Muscle layer of duodenum (tissue), 2 donors: ENCODE measurements at regions not wholly inside any gene's neighbourhood (a gene's known extent, or its start where the extent isn't known, plus 50 kb on each side); places are given as distances from the start of the nearest gene placed in this dataset.

Experiments used
- H3K27ac ChIP-seq: one replicate; pipeline ENCODE4 v1.7.0; 2013; ENCODE audit warnings: mild to moderate bottlenecking, low read length
- H3K27me3 ChIP-seq: one replicate; pipeline ENCODE4 v1.7.0; 2013; ENCODE audit warnings: low read depth, mild to moderate bottlenecking, control low read depth, low read length
- H3K36me3 ChIP-seq, 2 donors: one replicate each; pipeline ENCODE4 v1.7.0; 2013; ENCODE audit warnings: low read length in 2 of 2, control low read depth in 1 of 2, mild to moderate bottlenecking in 1 of 2; ENCODE audit not compliant: insufficient read depth in 2 of 2, control insufficient read depth in 1 of 2
- H3K4me1 ChIP-seq, 2 donors: one replicate each; pipeline ENCODE4 v1.7.0; 2013; ENCODE audit warnings: low read length in 2 of 2, mild to moderate bottlenecking in 2 of 2, control low read depth in 1 of 2, moderate library complexity in 1 of 2; ENCODE audit not compliant: insufficient read depth in 2 of 2, control insufficient read depth in 1 of 2
- H3K4me3 ChIP-seq, 2 donors: one replicate each; pipeline ENCODE4 v1.7.0; 2013; ENCODE audit warnings: low read length in 2 of 2, low read depth in 1 of 2, mild to moderate bottlenecking in 1 of 2
- H3K9me3 ChIP-seq, 2 donors: one replicate each; pipeline ENCODE4 v1.7.0; 2013; ENCODE audit warnings: low read length in 2 of 2, control low read depth in 1 of 2, mild to moderate bottlenecking in 1 of 2; ENCODE audit not compliant: control insufficient read depth in 1 of 2
- donor health status: healthy.

DNA sequence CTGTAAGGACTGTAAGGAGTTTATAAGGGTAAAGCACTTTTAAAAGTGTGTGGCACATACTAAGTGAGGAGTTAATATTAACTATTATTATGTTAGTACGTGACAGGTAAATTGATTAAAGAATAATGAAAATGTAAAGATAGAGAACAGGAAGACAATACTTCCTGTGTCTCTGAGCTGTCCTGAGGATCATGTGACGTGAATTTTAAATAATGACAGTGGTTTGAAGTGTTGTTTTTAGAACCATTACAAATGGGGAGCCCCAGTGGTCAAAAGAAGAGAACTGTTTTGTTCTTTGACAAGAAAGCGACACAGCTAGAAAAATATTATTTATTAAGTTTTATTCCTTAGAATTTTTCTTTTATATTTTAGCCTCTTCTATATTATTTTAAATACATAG is 241.2 kb upstream of the STARD13 start:
- Histone ChIP-seq H3K4me1 (no peaks in the 10 kb centered on the region), H3K36me3 (no peaks in the 10 kb centered on the region), H3K4me3 (no peak overlapping the region), H3K27ac (no peak overlapping the region), H3K9me3 (no peaks in the 10 kb centered on the region), H3K27me3 (no peaks in the 10 kb centered on the region)

DNA sequence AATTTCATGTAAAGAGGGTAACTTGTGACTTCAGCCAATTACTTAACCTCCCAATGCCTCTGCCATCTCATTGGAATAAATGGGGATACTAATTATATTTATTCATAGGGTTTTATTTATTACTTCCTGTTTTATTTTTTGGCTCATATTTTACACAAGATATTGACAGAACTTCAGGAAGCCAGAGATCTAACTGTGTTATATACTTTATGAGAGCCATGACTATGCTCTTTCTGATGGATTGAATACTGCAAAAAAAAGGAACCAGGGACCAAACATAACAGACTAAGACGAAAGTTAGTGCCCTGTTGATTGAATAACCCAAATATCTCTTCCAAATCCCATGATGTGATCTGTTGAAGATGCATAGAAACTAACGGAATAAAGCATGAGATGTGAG is 243.3 kb upstream of the STARD13 start:
- Histone ChIP-seq H3K27ac (no peak overlapping the region), H3K27me3 (no peaks in the 10 kb centered on the region), H3K4me3 (no peak overlapping the region), H3K4me1 (peaks cover 0 to 4% of the 10 kb centered on the region in 2 donors), H3K36me3 (no peaks in the 10 kb centered on the region), H3K9me3 (no peaks in the 10 kb centered on the region)

DNA sequence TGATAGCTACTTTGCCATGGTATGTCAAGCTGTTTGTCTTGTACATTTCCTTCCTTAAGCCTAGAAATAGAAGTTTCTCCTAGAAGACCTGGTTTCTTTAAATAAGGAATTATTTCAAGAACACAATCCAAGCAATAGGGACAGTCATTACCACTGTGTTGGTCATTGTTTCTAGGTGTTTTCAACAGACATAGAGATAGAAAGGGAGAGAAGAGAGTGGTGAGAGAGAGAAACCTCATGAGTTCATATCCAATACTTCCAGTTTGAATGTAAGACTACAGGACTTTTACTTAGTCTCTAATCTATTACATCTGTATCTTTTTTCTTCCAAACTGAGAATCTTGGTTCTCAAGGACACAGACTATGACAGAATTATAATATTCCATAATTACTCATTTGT is 245.9 kb upstream of the STARD13 start:
- H3K36me3 ChIP-seq = no peaks in the 10 kb centered on the region
- H3K27ac ChIP-seq = no peak overlapping the region
- H3K4me1 ChIP-seq = peaks cover 0 to 9% of the 10 kb centered on the region in 2 donors
- no peaks in the 10 kb centered on the region for H3K27me3 ChIP-seq
- no peaks in the 10 kb centered on the region for H3K9me3 ChIP-seq
- H3K4me3 ChIP-seq = no peak overlapping the region

DNA sequence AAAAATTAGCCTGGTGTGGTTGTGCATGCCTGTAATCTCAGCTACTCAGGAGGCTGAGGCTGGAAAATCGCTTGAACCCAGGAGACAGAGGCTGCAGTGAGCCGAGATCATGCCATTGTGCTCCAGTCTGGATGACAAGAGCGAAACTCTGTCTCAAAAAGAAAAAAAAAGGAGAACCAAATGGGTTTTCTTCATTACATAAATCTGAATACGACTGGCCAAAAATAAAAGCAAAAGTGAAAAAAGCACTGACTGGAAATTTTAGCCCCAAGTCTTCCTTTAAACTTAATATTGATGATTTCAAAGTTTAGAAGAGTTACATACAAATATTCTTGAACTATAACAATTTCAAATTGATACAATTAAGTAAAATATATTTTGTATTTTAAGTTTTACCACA is 249.5 kb upstream of the STARD13 start:
- Histone ChIP-seq H3K27ac (no peak overlapping the region), H3K4me3 (no peak overlapping the region), H3K4me1 (peaks cover 0 to 15% of the 10 kb centered on the region in 2 donors), H3K27me3 (no peaks in the 10 kb centered on the region), H3K36me3 (no peaks in the 10 kb centered on the region), H3K9me3 (no peaks in the 10 kb centered on the region)

DNA sequence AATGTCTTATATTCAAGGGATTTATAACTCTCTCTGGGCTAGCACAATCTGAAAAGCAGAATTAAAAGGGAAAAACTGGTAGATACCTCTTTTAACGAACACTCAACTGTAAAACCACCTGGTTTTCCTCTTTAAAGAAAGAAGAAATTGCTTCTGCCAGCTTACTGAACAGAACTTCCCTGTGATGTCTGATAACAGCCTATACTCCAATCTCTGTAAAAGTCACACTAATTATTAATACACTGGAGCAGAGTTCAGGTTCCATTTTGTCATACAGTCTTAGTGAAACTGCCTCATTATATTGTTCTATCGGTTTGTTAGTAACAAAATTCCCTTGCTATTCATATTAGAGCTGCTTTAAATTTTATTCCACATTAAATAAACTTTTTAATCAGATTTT is 251.0 kb upstream of the STARD13 start:
- Histone ChIP-seq H3K36me3 (peaks cover 0 to under 1% of the 10 kb centered on the region in 2 donors), H3K4me1 (peaks cover 13 to 26% of the 10 kb centered on the region in 2 donors), H3K27me3 (no peaks in the 10 kb centered on the region), H3K9me3 (no peaks in the 10 kb centered on the region), H3K27ac (peak overlapping the region; percentile 67), H3K4me3 (peak overlapping the region in 1 of 2 donors; percentile 7)

DNA sequence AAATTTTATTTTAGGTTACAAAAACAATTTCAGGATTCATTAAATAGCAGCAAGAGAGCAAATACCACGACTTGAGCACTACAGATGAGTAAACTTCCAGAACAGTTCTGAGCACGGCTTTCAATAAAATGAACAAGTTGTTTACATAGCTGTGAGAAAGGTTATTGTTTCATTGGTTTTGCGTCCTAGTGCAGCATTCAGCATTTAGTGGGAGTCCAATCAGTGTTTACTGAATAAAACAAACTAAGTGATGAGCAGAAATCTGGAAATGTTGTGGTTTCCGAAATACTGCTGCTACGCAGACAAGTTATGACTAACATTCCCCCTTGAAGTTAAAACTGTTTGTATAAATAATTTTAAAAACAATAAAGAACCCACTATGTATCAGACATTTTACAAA is 251.5 kb upstream of the STARD13 start:
- H3K4me3 ChIP-seq = peak overlapping the region; percentile 7 to 19
- H3K27ac ChIP-seq = peak overlapping the region; percentile 75

DNA sequence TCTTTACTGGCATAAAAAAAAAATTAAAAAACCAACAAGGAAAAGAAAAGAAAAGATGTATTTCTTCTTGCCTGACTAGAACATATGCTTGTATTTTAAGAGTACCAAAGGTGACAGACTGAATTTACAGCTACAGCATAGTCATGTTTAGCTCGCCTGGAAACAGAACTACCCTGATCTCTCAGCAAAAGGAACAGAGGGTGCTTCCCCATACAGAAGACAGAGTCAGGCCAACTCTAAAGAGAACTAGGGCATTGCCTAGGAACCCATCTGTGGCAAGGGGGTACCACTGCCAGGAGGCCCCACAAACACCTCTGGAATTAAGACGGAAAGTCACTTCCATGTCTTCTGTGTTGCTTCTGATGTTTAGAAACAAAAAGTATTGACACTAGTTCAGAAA is 252.1 kb upstream of the STARD13 start:
- peak overlapping the region; percentile 75 for H3K27ac ChIP-seq
- H3K4me3 ChIP-seq = peak overlapping the region in 1 of 2 donors; percentile 7
- H3K9me3 ChIP-seq = no peaks in the 10 kb centered on the region
- peaks cover 14 to 27% of the 10 kb centered on the region in 2 donors for H3K4me1 ChIP-seq
- peaks cover 0 to 6% of the 10 kb centered on the region in 2 donors for H3K36me3 ChIP-seq
- H3K27me3 ChIP-seq = no peaks in the 10 kb centered on the region

More for the DNA sequence above, 251.5 kb upstream of the STARD13 start:
- Histone ChIP-seq H3K27me3 (no peaks in the 10 kb centered on the region), H3K4me1 (peaks cover 14 to 27% of the 10 kb centered on the region in 2 donors), H3K9me3 (no peaks in the 10 kb centered on the region), H3K36me3 (peaks cover 0 to 5% of the 10 kb centered on the region in 2 donors)

DNA sequence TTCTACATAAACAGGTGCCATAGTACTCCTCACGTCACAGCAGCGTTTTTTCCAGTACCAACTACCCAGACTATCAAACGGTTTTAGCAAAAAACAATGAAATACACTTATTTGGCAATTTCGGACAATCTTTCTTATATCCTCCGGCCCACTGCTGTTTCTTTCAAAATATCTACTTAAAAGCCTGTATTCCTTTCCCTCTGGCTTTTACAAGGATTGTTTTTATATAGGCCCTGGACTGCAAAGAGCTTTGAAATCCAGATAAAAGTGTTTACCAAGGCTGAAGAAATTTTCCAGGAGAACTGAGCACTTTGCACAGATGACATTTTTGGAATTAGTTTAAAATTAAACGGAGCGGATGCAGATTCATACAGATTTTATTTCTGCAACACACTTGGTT is 255.9 kb upstream of the STARD13 start:
- Histone ChIP-seq H3K36me3 (peaks cover 0 to 12% of the 10 kb centered on the region in 2 donors), H3K9me3 (no peaks in the 10 kb centered on the region), H3K27me3 (no peaks in the 10 kb centered on the region), H3K27ac (peak overlapping the region; percentile 99), H3K4me1 (peaks cover 21 to 28% of the 10 kb centered on the region in 2 donors), H3K4me3 (peak overlapping the region; percentile 54 to 60)

DNA sequence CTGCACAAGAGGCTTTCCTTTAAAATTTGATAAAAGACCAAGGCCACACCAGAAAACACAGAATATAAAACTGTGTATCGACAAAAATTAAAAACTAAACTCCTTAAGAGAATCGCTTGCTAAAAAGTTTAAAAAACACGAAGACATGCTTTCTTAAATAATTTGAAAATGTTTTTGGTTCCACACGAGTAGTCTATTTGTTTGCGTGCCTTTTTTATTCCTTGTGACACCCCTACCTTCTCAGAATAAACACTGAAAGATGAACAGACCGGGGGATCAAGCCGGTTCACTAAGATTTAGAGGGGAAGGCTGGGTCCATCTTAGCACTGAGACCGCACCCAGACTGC is 256.4 kb upstream of the STARD13 start:
- H3K36me3 ChIP-seq = peaks cover 0 to 12% of the 10 kb centered on the region in 2 donors
- H3K9me3 ChIP-seq = no peaks in the 10 kb centered on the region
- peak overlapping the region; percentile 99 for H3K27ac ChIP-seq
- H3K27me3 ChIP-seq = no peaks in the 10 kb centered on the region
- peak overlapping the region; percentile 54 to 60 for H3K4me3 ChIP-seq
- peaks cover 21 to 28% of the 10 kb centered on the region in 2 donors for H3K4me1 ChIP-seq

DNA sequence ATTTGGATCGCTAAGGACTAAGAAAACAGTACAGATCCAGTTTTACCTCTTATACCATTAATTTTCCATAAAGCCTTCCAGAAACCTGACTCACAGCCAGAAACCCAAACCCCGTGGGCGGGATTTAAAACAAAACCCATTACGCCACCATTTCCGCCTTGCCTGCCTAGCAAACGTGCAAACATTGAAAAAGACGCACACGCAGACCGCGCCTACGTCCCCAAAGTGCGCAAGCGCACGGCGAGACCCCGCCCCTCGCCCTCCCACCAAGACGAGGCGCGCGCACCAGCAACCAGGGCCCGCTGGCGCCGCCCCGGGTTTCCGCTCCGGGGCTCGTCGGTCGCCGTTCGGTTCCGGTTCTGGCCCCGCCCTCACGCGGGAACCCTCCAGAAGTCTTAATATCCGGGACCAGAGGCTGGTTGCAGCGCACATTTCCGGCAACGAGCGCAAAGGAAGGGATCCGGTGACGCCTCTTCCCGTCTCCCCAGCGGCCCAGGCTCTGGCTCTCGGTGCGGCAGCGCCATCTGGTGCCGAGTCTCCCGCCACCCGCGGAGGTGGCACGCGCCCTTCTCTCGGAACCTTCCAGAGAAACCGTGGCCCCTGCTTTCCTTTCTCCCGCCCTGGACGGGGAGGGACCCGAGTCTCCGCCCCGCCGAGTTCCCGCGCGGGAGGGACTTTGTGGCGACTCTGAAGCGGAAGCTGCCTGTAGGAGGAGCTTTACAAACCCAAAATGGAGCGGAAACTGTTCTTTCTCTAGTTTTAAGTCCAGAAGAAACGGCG is 256.9 kb upstream of the STARD13 start:
- no peaks in the 10 kb centered on the region for H3K9me3 ChIP-seq

DNA sequence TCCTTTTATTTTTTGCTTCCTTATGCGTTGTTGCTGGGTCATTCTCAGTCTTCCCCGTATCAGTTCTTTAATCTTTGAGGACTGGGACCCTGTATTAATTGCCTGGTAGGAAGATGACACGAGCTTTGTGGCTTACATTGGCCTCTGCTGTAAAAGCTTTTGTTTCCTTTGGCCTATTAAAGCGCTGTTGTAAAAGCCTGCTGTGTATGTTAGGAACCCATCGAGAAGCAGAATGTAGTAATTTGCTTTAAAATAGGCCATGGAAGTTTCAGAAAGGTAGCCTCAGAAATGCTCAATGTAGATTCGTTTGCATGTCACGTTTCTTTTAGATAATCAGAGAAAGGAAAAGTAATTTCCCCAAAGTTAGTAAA is 257.5 kb upstream of the STARD13 start:
- no peaks in the 10 kb centered on the region for H3K9me3 ChIP-seq
- H3K27me3 ChIP-seq = no peaks in the 10 kb centered on the region
- peak overlapping the region; percentile 59 to 82 for H3K4me3 ChIP-seq
- H3K4me1 ChIP-seq = peaks cover 21 to 22% of the 10 kb centered on the region in 2 donors
- peak overlapping the region; percentile 100 for H3K27ac ChIP-seq
- peaks cover 0 to 12% of the 10 kb centered on the region in 2 donors for H3K36me3 ChIP-seq

More for the DNA sequence above, 256.9 kb upstream of the STARD13 start:
- H3K4me3 ChIP-seq = peak overlapping the region; percentile 59 to 82
- H3K27ac ChIP-seq = peak overlapping the region; percentile 100
- H3K36me3 ChIP-seq = peaks cover 0 to 12% of the 10 kb centered on the region in 2 donors
- no peaks in the 10 kb centered on the region for H3K27me3 ChIP-seq
- peaks cover 21 to 22% of the 10 kb centered on the region in 2 donors for H3K4me1 ChIP-seq
